Skeletal muscle satellite cell (primary cell): ENCODE measurements at regions not wholly inside any gene's neighbourhood (a gene's known extent, or its start where the extent isn't known, plus 50 kb on each side); places are given as distances from the start of the nearest gene placed in this dataset.

Experiments used
- H3K27me3 ChIP-seq: 2 replicates; pipeline ENCODE4 v1.7.0; 2013; ENCODE audit warnings: low read length; ENCODE audit not compliant: control insufficient read depth, insufficient read depth
- H3K36me3 ChIP-seq: 2 replicates; pipeline ENCODE4 v1.7.0; 2013; ENCODE audit warnings: mild to moderate bottlenecking, control low read depth, low read length; ENCODE audit not compliant: insufficient read depth
- H3K4me1 ChIP-seq: 2 replicates; pipeline ENCODE4 v1.7.0; 2013; ENCODE audit warnings: low read length; ENCODE audit not compliant: control insufficient read depth, insufficient read depth
- H3K4me2 ChIP-seq: 2 replicates; pipeline ENCODE4 v1.7.0; 2013; ENCODE audit warnings: mild to moderate bottlenecking, low read length
- H3K4me3 ChIP-seq: 2 replicates; pipeline ENCODE4 v1.7.0; 2013; ENCODE audit warnings: low read length
- H3K9ac ChIP-seq: 2 replicates; pipeline ENCODE4 v1.7.0; 2013; ENCODE audit warnings: mild to moderate bottlenecking, low read depth, low read length, moderate library complexity
- H3K9me3 ChIP-seq: replicated peaks from 2 replicates; pipeline ENCODE4 v1.7.0; 2013; ENCODE audit warnings: mild to moderate bottlenecking, control low read depth, low read length

DNA sequence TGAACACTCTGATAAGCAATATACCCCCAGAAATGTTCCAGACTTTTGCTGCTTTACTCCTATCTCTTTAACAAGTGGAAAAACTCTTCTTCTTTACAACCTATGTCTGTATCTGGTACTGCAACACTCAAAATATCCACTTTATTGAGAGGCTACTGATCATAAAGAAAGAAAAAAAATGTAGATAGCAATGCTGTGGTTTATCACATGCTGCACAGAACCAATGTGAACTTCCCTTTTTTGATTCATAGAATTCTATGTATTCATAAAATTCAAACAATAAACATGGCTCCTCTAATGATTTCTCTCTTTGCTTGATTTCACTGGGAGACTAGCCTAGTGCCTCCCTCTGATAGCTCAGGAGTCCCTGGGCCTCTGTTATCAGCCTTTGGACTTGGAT is 223.5 kb downstream of the ZNF674 start:
- H3K4me2 ChIP-seq: no peak overlapping the region
- peaks cover 18% of the 10 kb centered on the region for H3K4me1 ChIP-seq
- no peaks in the 10 kb centered on the region for H3K36me3 ChIP-seq
- H3K27me3 ChIP-seq: peaks cover 4% of the 10 kb centered on the region
- no peak overlapping the region for H3K9ac ChIP-seq
- no peak overlapping the region for H3K4me3 ChIP-seq
- no peaks in the 10 kb centered on the region for H3K9me3 ChIP-seq

DNA sequence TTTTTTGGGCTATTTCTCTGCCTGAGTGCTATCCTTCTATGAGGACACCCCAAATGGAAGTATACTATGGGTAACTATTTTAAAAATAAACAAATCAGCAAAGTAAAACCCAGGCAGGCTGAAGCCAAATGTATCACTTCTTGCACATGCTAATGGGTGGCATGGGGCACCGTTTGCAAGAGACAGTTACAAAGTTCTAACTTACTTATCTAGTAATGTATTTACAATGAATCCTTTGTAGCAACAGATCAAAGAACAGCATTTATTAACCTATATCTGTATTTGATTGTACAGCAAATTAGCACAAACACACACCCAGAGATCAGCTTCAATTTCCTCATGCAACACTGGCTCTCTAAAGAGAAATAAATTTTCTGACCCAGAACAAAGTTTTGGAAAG is 225.5 kb downstream of the ZNF674 start:
- Histone ChIP-seq H3K36me3 (no peaks in the 10 kb centered on the region), H3K9me3 (no peaks in the 10 kb centered on the region), H3K4me2 (no peak overlapping the region), H3K27me3 (peaks cover 4% of the 10 kb centered on the region), H3K4me3 (no peak overlapping the region), H3K4me1 (peaks cover 2% of the 10 kb centered on the region), H3K9ac (no peak overlapping the region)

DNA sequence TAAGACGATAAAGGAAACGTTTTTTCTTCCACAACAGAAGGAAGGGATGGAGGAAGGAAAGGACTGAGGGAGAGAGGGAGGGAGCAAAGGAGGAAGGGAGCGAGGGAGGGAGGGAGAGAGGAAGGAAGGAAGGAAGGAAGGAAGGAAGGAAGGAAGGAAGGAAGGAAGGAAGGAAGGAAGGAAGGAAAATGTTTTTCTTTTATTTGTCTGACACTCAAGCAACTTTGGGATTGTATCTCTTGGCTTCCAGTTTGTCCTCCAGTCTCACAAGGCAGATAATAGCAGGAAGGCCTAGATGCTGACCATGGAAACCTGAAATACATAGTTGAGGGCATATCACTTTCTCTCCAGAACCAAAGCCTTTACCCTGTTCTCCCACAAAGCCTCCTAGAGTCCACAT is 226.7 kb downstream of the ZNF674 start:
- Histone ChIP-seq H3K4me3 (no peak overlapping the region), H3K36me3 (no peaks in the 10 kb centered on the region)

DNA sequence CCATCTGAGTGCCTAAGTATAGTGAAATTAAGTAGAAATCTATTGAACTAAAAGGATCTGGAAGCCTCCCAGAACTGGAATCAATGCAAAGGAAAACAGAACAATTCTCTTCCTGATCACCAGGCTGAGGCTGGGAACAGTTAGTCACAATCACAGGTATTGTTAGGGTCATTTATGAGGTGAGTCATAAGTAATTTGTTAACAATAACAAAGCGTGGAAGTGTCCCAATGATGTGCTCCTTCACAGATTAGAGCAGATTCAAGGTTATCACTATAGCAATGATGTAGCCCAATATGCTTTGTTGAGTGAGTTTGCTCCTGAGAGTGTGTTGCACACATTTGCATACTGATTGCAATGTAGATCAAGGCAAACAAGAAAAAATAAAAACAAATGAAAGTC is 228.1 kb downstream of the ZNF674 start:
- H3K4me2 ChIP-seq: no peak overlapping the region
- no peak overlapping the region for H3K4me3 ChIP-seq
- H3K27me3 ChIP-seq: peaks cover 4% of the 10 kb centered on the region
- no peaks in the 10 kb centered on the region for H3K9me3 ChIP-seq
- H3K9ac ChIP-seq: no peak overlapping the region
- H3K36me3 ChIP-seq: no peaks in the 10 kb centered on the region
- H3K4me1 ChIP-seq: peaks cover 2% of the 10 kb centered on the region

More for the DNA sequence above, 226.7 kb downstream of the ZNF674 start:
- peaks cover 4% of the 10 kb centered on the region for H3K27me3 ChIP-seq
- H3K4me1 ChIP-seq: no peaks in the 10 kb centered on the region
- H3K9ac ChIP-seq: no peak overlapping the region
- no peaks in the 10 kb centered on the region for H3K9me3 ChIP-seq
- no peak overlapping the region for H3K4me2 ChIP-seq

DNA sequence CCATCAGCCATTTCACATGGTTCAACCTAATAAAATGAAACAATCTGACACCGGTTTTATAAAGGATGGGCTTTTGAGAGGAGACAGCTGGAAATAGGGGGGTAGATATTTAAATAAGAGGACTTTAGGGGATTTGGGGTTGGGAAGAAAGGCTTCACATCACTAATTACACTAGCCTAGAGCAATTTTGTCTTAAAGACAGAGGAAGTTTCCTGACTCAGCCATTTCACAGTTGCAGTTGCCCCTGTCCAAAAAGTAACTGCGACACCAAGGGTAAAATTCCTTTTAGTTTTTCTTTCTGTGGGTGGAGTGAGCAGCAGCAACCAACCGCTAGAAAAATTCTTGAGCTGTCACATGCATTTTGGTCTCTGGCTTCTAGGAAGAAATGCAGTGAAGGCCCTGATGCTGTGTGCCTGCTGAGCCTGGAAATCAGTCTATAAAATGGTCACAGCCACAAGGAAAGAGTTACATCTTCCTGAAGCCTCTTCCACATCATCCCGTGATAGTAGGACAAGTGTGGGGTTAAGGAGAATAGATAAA is 233.6 kb downstream of the ZNF674 start:
- Histone ChIP-seq H3K4me3 (no peak overlapping the region), H3K9me3 (no peaks in the 10 kb centered on the region), H3K36me3 (no peaks in the 10 kb centered on the region), H3K27me3 (peaks cover 7% of the 10 kb centered on the region), H3K4me1 (peaks cover 15% of the 10 kb centered on the region), H3K9ac (peak overlapping the region; percentile 34), H3K4me2 (no peak overlapping the region)

DNA sequence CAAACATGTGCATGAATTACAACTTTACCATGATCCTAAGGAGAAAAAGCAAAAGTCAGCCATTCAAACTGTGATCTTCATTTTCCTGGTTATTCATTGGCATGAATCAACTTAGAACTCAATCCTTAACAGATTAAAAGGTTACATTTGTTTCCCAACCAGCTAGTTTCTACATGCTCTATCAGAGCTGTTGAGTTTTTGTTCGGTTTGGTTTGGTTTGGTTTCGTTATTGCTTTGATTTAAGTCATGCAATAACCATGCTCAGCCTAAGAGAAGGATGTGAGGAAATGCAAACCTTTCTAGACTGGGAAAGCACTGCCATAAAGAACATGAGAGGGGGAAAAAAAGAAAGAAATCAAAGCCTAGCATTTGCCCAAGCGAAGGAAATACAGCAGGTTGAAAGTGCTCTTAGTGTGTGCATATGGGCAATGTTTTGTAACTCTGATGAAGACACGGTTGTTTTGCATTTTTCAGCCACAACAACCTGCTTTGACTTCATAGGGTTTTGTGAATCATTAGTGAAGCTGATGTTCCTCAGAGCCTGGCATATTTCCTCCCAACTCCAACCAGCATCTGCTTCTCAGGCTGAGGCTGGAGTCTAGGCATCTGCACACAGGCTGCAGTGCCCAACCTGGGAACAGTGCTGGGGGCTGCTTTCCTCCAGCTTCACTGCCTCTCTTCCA is 234.3 kb downstream of the ZNF674 start:
- Histone ChIP-seq H3K4me2 (no peak overlapping the region), H3K36me3 (no peaks in the 10 kb centered on the region), H3K9ac (no peak overlapping the region), H3K4me3 (no peak overlapping the region), H3K9me3 (no peaks in the 10 kb centered on the region), H3K27me3 (peaks cover 7% of the 10 kb centered on the region), H3K4me1 (peaks cover 15% of the 10 kb centered on the region)

DNA sequence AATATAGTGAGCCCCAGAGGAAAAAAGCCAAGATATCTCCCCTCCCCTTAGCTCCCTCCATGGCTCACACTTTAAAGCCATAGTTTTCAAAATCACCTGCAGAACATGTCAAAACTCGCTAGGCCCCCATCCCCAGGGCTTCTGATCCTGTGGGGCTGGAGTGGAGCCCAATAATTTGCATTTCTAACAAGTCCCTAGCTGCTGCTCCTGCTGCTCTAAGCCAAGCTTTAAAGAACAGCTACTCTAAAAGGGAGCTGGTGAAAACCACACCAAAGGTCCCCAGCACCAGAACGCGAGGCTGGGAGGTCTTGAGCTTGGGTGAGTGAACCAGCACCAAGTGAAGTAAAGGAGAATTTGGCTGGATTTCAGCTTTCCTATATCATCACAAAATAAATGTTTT is 237.1 kb downstream of the ZNF674 start:
- H3K4me2 ChIP-seq: no peak overlapping the region
- peaks cover 15% of the 10 kb centered on the region for H3K4me1 ChIP-seq
- no peak overlapping the region for H3K9ac ChIP-seq
- H3K36me3 ChIP-seq: no peaks in the 10 kb centered on the region
- H3K4me3 ChIP-seq: no peak overlapping the region
- peaks cover 7% of the 10 kb centered on the region for H3K27me3 ChIP-seq
- H3K9me3 ChIP-seq: peaks cover 4% of the 10 kb centered on the region

DNA sequence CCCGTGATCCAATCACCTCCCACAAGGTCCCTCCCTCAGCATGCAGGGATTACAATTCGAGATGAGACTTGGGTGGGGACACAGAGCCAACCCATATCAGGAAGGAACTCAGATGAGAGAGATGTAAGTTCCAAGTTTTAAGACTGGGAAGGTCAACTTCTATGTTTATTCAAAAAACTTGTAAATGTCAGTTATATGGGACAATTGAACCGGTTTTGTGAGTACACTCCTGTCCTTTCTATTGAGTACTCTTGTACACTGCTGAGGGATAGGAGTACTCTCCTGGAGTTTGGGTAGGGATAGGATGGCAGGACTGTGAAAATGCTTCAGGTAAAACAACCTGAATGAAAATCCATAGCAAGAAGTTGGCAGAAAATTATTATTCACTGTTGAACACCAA is 239.1 kb downstream of the ZNF674 start:
- Histone ChIP-seq H3K9me3 (peaks cover 4% of the 10 kb centered on the region), H3K27me3 (peaks cover 7% of the 10 kb centered on the region), H3K9ac (no peak overlapping the region), H3K4me1 (peaks cover 2% of the 10 kb centered on the region), H3K36me3 (no peaks in the 10 kb centered on the region), H3K4me3 (no peak overlapping the region), H3K4me2 (no peak overlapping the region)

DNA sequence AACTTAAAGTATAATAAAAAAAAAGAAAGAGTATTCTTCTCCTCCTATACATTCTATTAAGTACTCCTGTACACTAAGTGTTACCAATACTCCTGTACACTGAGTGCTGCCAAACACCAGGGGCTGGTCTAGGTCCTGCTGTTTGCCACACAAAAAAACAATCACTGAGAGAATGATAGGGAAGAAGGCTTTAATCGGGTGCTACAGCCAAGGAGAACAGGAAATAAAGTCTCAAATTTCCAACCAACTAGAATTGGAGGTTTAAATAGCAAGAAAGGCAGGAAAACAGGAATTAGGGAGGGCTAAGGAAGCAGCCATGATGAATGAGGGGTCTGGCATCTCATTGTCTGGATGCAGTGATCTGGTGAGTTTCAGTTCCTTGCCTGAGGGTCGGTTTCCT is 239.8 kb downstream of the ZNF674 start:
- Histone ChIP-seq H3K4me2 (no peak overlapping the region), H3K4me1 (no peaks in the 10 kb centered on the region), H3K27me3 (peaks cover 7% of the 10 kb centered on the region), H3K36me3 (no peaks in the 10 kb centered on the region), H3K9me3 (peaks cover 4% of the 10 kb centered on the region), H3K4me3 (no peak overlapping the region), H3K9ac (no peak overlapping the region)

DNA sequence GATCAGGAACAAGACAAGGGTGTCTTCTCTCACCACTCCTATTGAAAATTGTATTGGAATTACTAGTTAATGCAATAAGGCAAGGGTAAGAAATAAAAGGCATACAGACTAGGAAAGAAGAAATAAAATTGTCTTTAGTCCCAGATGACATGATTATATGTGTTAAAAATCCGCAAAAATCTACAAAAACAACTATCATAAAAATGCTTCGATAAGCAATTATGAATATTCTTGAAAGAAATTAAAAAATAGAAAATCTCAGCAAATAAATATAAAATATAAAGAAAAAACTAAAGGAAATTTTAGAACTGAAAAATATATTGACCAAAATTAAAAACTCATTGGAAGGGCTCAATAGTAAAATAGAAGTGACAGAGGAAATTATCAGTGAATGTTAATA is 243.3 kb downstream of the ZNF674 start:
- Histone ChIP-seq H3K36me3 (no peaks in the 10 kb centered on the region), H3K4me1 (no peaks in the 10 kb centered on the region), H3K27me3 (peaks cover 4% of the 10 kb centered on the region), H3K9me3 (peaks cover 4% of the 10 kb centered on the region), H3K4me2 (no peak overlapping the region), H3K4me3 (no peak overlapping the region), H3K9ac (no peak overlapping the region)

DNA sequence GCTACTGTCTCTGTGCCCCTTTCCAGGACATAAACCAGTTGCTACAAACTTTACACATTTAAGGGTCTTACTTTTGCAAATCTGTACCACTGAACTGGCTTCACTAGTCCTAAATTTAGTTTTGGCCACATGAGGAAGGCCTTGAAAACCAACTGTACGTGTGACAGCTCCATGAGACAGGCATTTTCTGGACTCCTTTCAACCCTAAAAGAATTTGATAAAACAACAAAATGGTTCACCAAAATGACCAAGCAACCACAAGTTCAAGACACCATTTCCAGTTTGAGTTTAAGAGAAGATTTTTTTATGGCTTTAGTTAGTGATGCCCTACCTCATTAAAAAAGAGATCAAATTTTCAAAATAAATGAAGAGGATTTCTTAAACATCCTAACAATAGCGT is 246.4 kb downstream of the ZNF674 start:
- H3K9me3 ChIP-seq: no peaks in the 10 kb centered on the region
- H3K36me3 ChIP-seq: no peaks in the 10 kb centered on the region
- no peaks in the 10 kb centered on the region for H3K4me1 ChIP-seq
- peaks cover 11% of the 10 kb centered on the region for H3K27me3 ChIP-seq
- no peak overlapping the region for H3K4me3 ChIP-seq
- no peak overlapping the region for H3K4me2 ChIP-seq
- no peak overlapping the region for H3K9ac ChIP-seq

DNA sequence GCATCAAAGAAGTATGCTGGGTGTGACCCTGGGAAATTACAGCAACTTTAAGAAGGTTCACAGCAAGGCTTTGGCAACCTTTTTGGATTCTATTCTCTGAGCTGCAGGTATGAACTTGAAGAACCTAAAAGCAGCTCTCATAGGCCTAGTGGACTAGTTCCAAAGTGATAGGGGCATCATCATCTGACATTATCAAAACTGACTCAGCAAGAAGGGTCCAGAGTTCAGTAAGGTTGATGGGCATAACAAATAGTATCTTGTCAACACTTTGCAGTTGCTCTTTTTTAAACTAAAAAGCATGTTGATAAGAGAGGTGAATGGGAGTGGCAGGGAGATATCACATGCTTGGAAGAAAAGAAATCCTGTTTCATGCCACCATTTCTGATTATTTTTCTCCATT is 249.3 kb downstream of the ZNF674 start:
- Histone ChIP-seq H3K4me1 (no peaks in the 10 kb centered on the region), H3K36me3 (no peaks in the 10 kb centered on the region), H3K9me3 (no peaks in the 10 kb centered on the region)

More for the DNA sequence above, 249.3 kb downstream of the ZNF674 start:
- Histone ChIP-seq H3K4me2 (no peak overlapping the region), H3K4me3 (no peak overlapping the region), H3K9ac (no peak overlapping the region), H3K27me3 (peaks cover 15% of the 10 kb centered on the region)
